GM12878 (cell line): ENCODE measurements at regions not wholly inside any gene's neighbourhood (a gene's known extent, or its start where the extent isn't known, plus 50 kb on each side); places are given as distances from the start of the nearest gene placed in this dataset.

Experiments
- ATAC-seq: fragments of 200-7000 bp; cut with Tn5 transposase; 3 replicates; pipeline ENCODE4 v1.9.1; 2020; ENCODE audit warnings: mild to moderate bottlenecking, moderate library complexity
- BruUV-seq: library from RNA; stranded (reverse); fragments of 400-500 nt; replicated peaks from 2 replicates; lab custom pipeline; 2021; lab: Mats Ljungman, UMichigan
- CTCF ChIA-PET: fragments of 300-600 bp; sonication (Branson Sonifier 250); formaldehyde crosslinking; extraction: SDS; loops from one replicate; lab custom pipeline; 2021; ENCODE audit warnings: inconsistent platforms; lab: Yijun Ruan, JAX
- POLR2A ChIA-PET: fragments of 350-600 bp; formaldehyde crosslinking; extraction: SDS; loops from one replicate; lab custom pipeline; 2021; ENCODE audit warnings: inconsistent platforms; lab: Charles Lee
- RAD21 ChIA-PET: fragments of 300-600 bp; sonication (Branson Sonifier 250); formaldehyde crosslinking; loops from one replicate; lab custom pipeline; 2023; ENCODE audit warnings: antibody characterized with exemption; ENCODE audit not compliant: unreplicated experiment; lab: Charles Lee
- SMC1A ChIA-PET: fragments of 300-600 bp; sonication (Branson Sonifier 250); formaldehyde crosslinking; loops from one replicate; lab custom pipeline; 2023; ENCODE audit not compliant: unreplicated experiment, uncharacterized antibody; lab: Charles Lee
- DNase-seq: peaks from one replicate; pipeline ENCODE4 v3.0.0-alpha.2; 2011; ENCODE audit warnings: low read depth, low spot score
- FAIRE-seq: peaks from 3 replicates; lab custom pipeline; 2011; peaks lifted over from hg19 to GRCh38; lab: Jason Lieb, UNC
- H2AFZ ChIP-seq: 2 replicates; pipeline ENCODE4 v1.6.0; 2011; ENCODE audit warnings: low read depth, low read length, control low read depth; ENCODE audit not compliant: control insufficient read depth
- H3K27ac ChIP-seq: 2 replicates; pipeline ENCODE4 v1.5.1; 2011; ENCODE audit warnings: control low read depth; ENCODE audit not compliant: control insufficient read depth, insufficient read depth
- H3K27me3 ChIP-seq, 2 experiments: replicated peaks in 1 of 2; 2 replicates each; pipeline versions ENCODE4 v1.6.0 to v1.6.1; 2011; ENCODE audit warnings: low read length in 1 of 2; ENCODE audit not compliant: control insufficient read depth in 2 of 2, insufficient read depth in 2 of 2
- H3K36me3 ChIP-seq, 2 experiments: 2 replicates each; pipeline ENCODE4 v1.5.1; 2011; ENCODE audit warnings: low read length in 1 of 2; ENCODE audit not compliant: control insufficient read depth in 2 of 2, insufficient read depth in 2 of 2
- H3K4me1 ChIP-seq: 2 replicates; pipeline ENCODE4 v1.6.1; 2011; ENCODE audit warnings: mild to moderate bottlenecking, low read length, moderate library complexity, mixed read lengths; ENCODE audit not compliant: control insufficient read depth, insufficient read depth
- H3K4me2 ChIP-seq: 2 replicates; pipeline ENCODE4 v1.6.0; 2011; ENCODE audit warnings: control low read depth; ENCODE audit not compliant: control insufficient read depth, insufficient read depth
- H3K4me3 ChIP-seq: fragments of 200-600 bp; sonication (generic); 2 replicates; pipeline ENCODE4 v1.5.1; 2016
- H3K79me2 ChIP-seq: 2 replicates; pipeline ENCODE4 v1.6.0; 2011; ENCODE audit warnings: low read length; ENCODE audit not compliant: control insufficient read depth, insufficient read depth
- H3K9ac ChIP-seq: 2 replicates; pipeline ENCODE4 v1.8.0; 2011; ENCODE audit warnings: low read length, control low read depth, mixed read lengths; ENCODE audit not compliant: control insufficient read depth, insufficient read depth
- H3K9me3 ChIP-seq: replicated peaks from 3 replicates; pipeline ENCODE4 v1.5.1; 2011; ENCODE audit warnings: mild to moderate bottlenecking, low read length; ENCODE audit not compliant: control insufficient read depth, insufficient read depth
- H4K20me1 ChIP-seq: 2 replicates; pipeline ENCODE4 v1.6.0; 2011; ENCODE audit not compliant: control insufficient read depth, insufficient read depth
- CHD1 ChIP-seq: IDR thresholded peaks from 2 replicates; pipeline ENCODE4 v1.6.1; 2012; ENCODE audit warnings: low read depth, low read length, improper control_type of control experiment
- IRF4 ChIP-seq: IDR thresholded peaks from 2 replicates; pipeline ENCODE4 v1.6.1; 2011; ENCODE audit warnings: low read depth, low read length
- NBN ChIP-seq: fragments of 450-650 bp; IDR thresholded peaks from 2 replicates; pipeline ENCODE4 v1.6.1; 2016
- POLR2AphosphoS2 ChIP-seq: IDR thresholded peaks from 2 replicates; pipeline ENCODE4 v1.6.1; 2011; ENCODE audit warnings: low read depth, mild to moderate bottlenecking, low read length, improper control_type of control experiment, moderate library complexity
- TAF1 ChIP-seq: IDR thresholded peaks from 2 replicates; pipeline ENCODE4 v1.6.1; 2011; ENCODE audit warnings: mild to moderate bottlenecking, low read depth, low read length, borderline replicate concordance
- TCF3 ChIP-seq: IDR thresholded peaks from 2 replicates; pipeline ENCODE4 v1.6.1; 2012; ENCODE audit warnings: low read depth, mild to moderate bottlenecking, low read length, borderline replicate concordance; ENCODE audit not compliant: insufficient read depth
- WGBS: methylation state at CpG from one replicate; pipeline ENCODE4 v1.1.6; 2016; ENCODE audit warnings: low lambda C conversion rate; ENCODE audit not compliant: insufficient replicate concordance, insufficient coverage; ENCODE audit errors: missing lambda C conversion rate; 5-methylcytosine and 5-hydroxymethylcytosine counted together
- in situ Hi-C: fragments of 300-500 bp; cut with MboI; formaldehyde crosslinking; loops from 9 replicates; pipeline ENCODE4 v1.14.3; 2018; ENCODE audit warnings: mixed read lengths
- intact Hi-C: fragments of 100-400 bp; cut with micrococcal nuclease; formaldehyde crosslinking; loops from one replicate; pipeline ENCODE4 v1.14.2; 2022; ENCODE audit not compliant: unreplicated experiment
- TF ChIP-seq, protein P1 (sequence below): IDR thresholded peaks from 2 replicates; pipeline ENCODE4 v1.6.1; 2012; ENCODE audit warnings: mild to moderate bottlenecking, low read depth, low read length
- TF ChIP-seq, protein P2 (sequence below): fragments of 450-650 bp; IDR thresholded peaks from 2 replicates; pipeline ENCODE4 v1.6.1; 2014; ENCODE audit warnings: mild to moderate bottlenecking
- TF ChIP-seq, protein P3 (sequence below): IDR thresholded peaks from 2 replicates; pipeline ENCODE4 v1.6.1; 2011; ENCODE audit warnings: low read depth, mild to moderate bottlenecking, low read length, moderate library complexity, borderline replicate concordance; ENCODE audit errors: extremely low read depth

DNA sequence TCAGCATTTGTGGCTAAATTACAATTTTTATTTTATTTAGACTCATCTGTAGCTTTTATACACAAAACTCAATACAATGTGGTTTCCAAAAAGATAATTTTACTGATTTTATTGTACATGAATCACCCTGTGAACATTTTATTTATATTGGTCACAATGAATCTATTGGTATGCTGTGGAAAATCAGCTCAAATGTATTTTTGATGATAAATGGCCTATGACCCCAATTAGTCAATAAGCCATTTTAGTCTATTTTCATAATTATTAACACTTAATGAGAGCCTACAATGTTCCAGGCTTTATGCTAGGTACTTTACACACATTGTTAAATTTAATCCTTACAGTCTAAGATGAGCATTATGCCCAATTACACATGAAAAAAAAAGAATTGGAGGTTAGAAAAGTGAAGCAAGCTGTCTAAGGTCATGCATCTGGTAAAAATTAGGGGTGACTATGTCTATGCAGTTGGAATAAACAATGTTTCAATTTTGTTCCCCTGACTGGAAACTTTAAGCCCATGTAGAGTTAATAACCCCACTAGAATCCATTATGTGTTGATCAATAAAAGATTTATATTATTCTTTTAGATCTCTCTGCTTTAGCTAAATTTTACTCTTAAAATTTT lies 344.7 kb downstream of the PABPC4L start:
- ChIA-PET CTCF (interaction anchor here (0.7 kb wide), 1 partner anchor 12 kb away, joined by 4 read pairs; no protein-coding TSS in a partner anchor), RAD21 (no interaction called here), SMC1A (no interaction called here), POLR2A (no interaction called here)
- Histone ChIP-seq H3K36me3 (no peaks in the 10 kb centered on the region), H3K9me3 (no peaks in the 10 kb centered on the region), H3K79me2 (no peaks in the 10 kb centered on the region), H3K27me3 (no peaks in the 10 kb centered on the region), H3K9ac (no peak overlapping the region), H2AFZ (no peak overlapping the region), H4K20me1 (no peaks in the 10 kb centered on the region), H3K4me1 (no peaks in the 10 kb centered on the region), H3K27ac (no peak overlapping the region), H3K4me2 (no peak overlapping the region), H3K4me3 (no peak overlapping the region)
- DNase-seq (no peak), ATAC-seq (no peak), FAIRE-seq (no peak)
- no TSS peak for BruUV-seq
- no peak for TF ChIP-seq TCF3
- TF ChIP-seq TAF1, result no peak
- in situ Hi-C loops, result no loop called here
- intact Hi-C loops, result no loop called here

DNA sequence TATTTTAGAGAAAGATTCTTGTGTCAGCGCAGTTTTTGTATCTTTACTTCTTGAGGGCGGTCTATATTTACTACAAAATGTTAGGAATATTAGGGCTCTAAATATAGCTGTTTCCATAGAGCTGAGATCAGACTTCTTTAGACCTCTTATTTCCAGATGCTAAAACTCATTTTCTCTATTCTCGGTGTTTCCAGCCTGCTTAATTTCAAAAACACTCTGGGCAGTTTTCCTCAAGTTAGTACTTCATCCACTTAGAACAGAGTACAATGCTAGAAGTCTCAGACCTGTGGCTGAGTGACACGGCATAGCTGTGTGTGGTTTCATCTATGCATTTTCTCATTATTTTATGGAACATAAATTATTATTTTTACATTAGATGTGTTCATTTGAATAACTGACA lies 346.6 kb downstream of the PABPC4L start:
- RAD21 ChIA-PET, result no interaction called here
- SMC1A ChIA-PET, result no interaction called here
- TF ChIP-seq CHD1 (no peak), POLR2AphosphoS2 (no peak), NBN (no peak), IRF4 (no peak)
- TF ChIP-seq, protein P1, sequence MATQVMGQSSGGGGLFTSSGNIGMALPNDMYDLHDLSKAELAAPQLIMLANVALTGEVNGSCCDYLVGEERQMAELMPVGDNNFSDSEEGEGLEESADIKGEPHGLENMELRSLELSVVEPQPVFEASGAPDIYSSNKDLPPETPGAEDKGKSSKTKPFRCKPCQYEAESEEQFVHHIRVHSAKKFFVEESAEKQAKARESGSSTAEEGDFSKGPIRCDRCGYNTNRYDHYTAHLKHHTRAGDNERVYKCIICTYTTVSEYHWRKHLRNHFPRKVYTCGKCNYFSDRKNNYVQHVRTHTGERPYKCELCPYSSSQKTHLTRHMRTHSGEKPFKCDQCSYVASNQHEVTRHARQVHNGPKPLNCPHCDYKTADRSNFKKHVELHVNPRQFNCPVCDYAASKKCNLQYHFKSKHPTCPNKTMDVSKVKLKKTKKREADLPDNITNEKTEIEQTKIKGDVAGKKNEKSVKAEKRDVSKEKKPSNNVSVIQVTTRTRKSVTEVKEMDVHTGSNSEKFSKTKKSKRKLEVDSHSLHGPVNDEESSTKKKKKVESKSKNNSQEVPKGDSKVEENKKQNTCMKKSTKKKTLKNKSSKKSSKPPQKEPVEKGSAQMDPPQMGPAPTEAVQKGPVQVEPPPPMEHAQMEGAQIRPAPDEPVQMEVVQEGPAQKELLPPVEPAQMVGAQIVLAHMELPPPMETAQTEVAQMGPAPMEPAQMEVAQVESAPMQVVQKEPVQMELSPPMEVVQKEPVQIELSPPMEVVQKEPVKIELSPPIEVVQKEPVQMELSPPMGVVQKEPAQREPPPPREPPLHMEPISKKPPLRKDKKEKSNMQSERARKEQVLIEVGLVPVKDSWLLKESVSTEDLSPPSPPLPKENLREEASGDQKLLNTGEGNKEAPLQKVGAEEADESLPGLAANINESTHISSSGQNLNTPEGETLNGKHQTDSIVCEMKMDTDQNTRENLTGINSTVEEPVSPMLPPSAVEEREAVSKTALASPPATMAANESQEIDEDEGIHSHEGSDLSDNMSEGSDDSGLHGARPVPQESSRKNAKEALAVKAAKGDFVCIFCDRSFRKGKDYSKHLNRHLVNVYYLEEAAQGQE, result no peak
- TF ChIP-seq, protein P2, sequence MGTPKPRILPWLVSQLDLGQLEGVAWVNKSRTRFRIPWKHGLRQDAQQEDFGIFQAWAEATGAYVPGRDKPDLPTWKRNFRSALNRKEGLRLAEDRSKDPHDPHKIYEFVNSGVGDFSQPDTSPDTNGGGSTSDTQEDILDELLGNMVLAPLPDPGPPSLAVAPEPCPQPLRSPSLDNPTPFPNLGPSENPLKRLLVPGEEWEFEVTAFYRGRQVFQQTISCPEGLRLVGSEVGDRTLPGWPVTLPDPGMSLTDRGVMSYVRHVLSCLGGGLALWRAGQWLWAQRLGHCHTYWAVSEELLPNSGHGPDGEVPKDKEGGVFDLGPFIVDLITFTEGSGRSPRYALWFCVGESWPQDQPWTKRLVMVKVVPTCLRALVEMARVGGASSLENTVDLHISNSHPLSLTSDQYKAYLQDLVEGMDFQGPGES, result no peak
- TF ChIP-seq, protein P3, sequence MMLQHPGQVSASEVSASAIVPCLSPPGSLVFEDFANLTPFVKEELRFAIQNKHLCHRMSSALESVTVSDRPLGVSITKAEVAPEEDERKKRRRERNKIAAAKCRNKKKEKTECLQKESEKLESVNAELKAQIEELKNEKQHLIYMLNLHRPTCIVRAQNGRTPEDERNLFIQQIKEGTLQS, result no peak
- TF ChIP-seq, all 136 proteins: peak for 0
- no peaks in the 10 kb centered on the region for H3K79me2 ChIP-seq
- intact Hi-C loops (no loop called here), in situ Hi-C loops (no loop called here)
- ChIA-PET POLR2A (no interaction called here), CTCF (no interaction called here)
- no peaks in the 10 kb centered on the region for H3K4me1 ChIP-seq
- no TSS peak for BruUV-seq
- no peaks in the 10 kb centered on the region for H3K27me3 ChIP-seq
- H4K20me1 ChIP-seq, result no peaks in the 10 kb centered on the region
- no peak overlapping the region for H2AFZ ChIP-seq
- no peak overlapping the region for H3K4me3 ChIP-seq
- no peak overlapping the region for H3K9ac ChIP-seq
- no peaks in the 10 kb centered on the region for H3K36me3 ChIP-seq
- ATAC-seq (no peak), FAIRE-seq (no peak), DNase-seq (no peak)
- H3K4me2 ChIP-seq, result no peak overlapping the region
- H3K27ac ChIP-seq, result no peak overlapping the region
- H3K9me3 ChIP-seq, result no peaks in the 10 kb centered on the region
- WGBS, result 19% methylated on average over 4 of the region's 4 CpGs
